Transverse colon (tissue), 4 donors: ENCODE measurements at regions not wholly inside any gene's neighbourhood (a gene's known extent, or its start where the extent isn't known, plus 50 kb on each side); places are given as distances from the start of the nearest gene placed in this dataset.

ENCODE experiments used
- DNase-seq: peaks from one replicate; pipeline ENCODE4 v3.0.0-alpha.2; 2019
- H3K27ac ChIP-seq, 4 donors: fragments of 200-600 bp; sonication (generic); 2 replicates each; pipeline ENCODE4 v1.5.1; 2016 to 2018; ENCODE audit warnings: inconsistent platforms in 4 of 4
- H3K27me3 ChIP-seq: fragments of 200-600 bp; sonication (generic); 2 replicates; pipeline ENCODE4 v1.5.1; 2017; ENCODE audit warnings: inconsistent platforms
- H3K36me3 ChIP-seq, 4 donors: fragments of 200-600 bp; sonication (generic); 2 replicates each; pipeline ENCODE4 v1.5.1; 2017 to 2019; ENCODE audit warnings: inconsistent platforms in 4 of 4
- H3K4me1 ChIP-seq, 4 donors: fragments of 200-600 bp; sonication (generic); 2 replicates each; pipeline ENCODE4 v1.5.1; 2017 to 2020; ENCODE audit warnings: inconsistent platforms in 4 of 4
- H3K4me3 ChIP-seq, 4 donors: fragments of 200-600 bp; sonication (generic); 1 replicate in 1 of 4; 2 replicates in 3 of 4; pipeline versions ENCODE4 v1.5.1 to v1.6.1; 2017 to 2019; ENCODE audit warnings: inconsistent platforms in 4 of 4
- H3K9me3 ChIP-seq, 2 donors: fragments of 200-600 bp; sonication (generic); 2 replicates each; pipeline ENCODE4 v1.5.1; 2017 to 2019; ENCODE audit warnings: inconsistent platforms in 2 of 2
- EP300 ChIP-seq: sonication (generic); formaldehyde crosslinking; IDR thresholded peaks from one replicate; pipeline ENCODE4 v1.6.1; 2017; ENCODE audit warnings: antibody characterized with exemption, low read depth
- POLR2A ChIP-seq: fragments of 450-650 bp; IDR thresholded peaks from one replicate; pipeline ENCODE4 v1.6.1; 2016; ENCODE audit warnings: antibody characterized with exemption, mild to moderate bottlenecking, moderate library complexity
- POLR2AphosphoS5 ChIP-seq, 3 donors: sonication (generic); formaldehyde crosslinking; IDR thresholded peaks; one replicate each; pipeline ENCODE4 v1.6.1; 2016; ENCODE audit warnings: antibody characterized with exemption in 3 of 3
- WGBS, 2 donors: methylation state at CpG; one replicate each; pipeline ENCODE4 v1.1.5; 2018; ENCODE audit warnings: low coverage in 1 of 2; 5-methylcytosine and 5-hydroxymethylcytosine counted together
- in situ Hi-C, 4 donors: fragments of 200-750 bp; cut with MboI; loops; one replicate each; pipeline versions ENCODE4 v1.15.0 to v1.15.1; 2017; ENCODE audit warnings: low sequenced_read_pairs in 3 of 4, low pct_ligation_motif_present in 1 of 4, low pct_unique_long_range_greater_than_20kb in 1 of 4
- intact Hi-C: fragments of 100-400 bp; cut with DNase I; formaldehyde crosslinking; loops from one replicate; pipeline ENCODE4 v1.15.1; 2023; ENCODE audit warnings: low total_unique reads
- TF ChIP-seq, protein P1 (sequence below), 5 experiments: fragments of 200-600 bp in 3 of 5; fragments of 450-650 bp in 2 of 5; sonication (generic) in 3 of 5; IDR thresholded peaks; 1 replicate in 2 of 5; 2 replicates in 3 of 5; pipeline ENCODE4 v1.5.1; 2016 to 2017; ENCODE audit warnings: antibody characterized with exemption in 5 of 5, inconsistent platforms in 3 of 5, mild to moderate bottlenecking in 2 of 5, moderate library complexity in 1 of 5

GRCh38 chr1:219381396-219381795 lies 207.7 kb downstream of the LYPLAL1 start:
- no peak overlapping the region for H3K27ac ChIP-seq
- no peak for TF ChIP-seq POLR2A
- TF ChIP-seq POLR2AphosphoS5 (IDR thresholded peaks at IDR 0.05), result no peak
- TF ChIP-seq, protein P1, sequence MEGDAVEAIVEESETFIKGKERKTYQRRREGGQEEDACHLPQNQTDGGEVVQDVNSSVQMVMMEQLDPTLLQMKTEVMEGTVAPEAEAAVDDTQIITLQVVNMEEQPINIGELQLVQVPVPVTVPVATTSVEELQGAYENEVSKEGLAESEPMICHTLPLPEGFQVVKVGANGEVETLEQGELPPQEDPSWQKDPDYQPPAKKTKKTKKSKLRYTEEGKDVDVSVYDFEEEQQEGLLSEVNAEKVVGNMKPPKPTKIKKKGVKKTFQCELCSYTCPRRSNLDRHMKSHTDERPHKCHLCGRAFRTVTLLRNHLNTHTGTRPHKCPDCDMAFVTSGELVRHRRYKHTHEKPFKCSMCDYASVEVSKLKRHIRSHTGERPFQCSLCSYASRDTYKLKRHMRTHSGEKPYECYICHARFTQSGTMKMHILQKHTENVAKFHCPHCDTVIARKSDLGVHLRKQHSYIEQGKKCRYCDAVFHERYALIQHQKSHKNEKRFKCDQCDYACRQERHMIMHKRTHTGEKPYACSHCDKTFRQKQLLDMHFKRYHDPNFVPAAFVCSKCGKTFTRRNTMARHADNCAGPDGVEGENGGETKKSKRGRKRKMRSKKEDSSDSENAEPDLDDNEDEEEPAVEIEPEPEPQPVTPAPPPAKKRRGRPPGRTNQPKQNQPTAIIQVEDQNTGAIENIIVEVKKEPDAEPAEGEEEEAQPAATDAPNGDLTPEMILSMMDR (IDR thresholded peaks at IDR 0.05), result no peak
- no peak for TF ChIP-seq EP300
- H3K27me3 ChIP-seq, result no peaks in the 10 kb centered on the region
- DNase-seq, result no peak
- H3K4me1 ChIP-seq, result no peaks in the 10 kb centered on the region
- in situ Hi-C loops, result loop anchor here in 1 of 4 donors (25.0 kb wide), 1 partner anchor 1044 kb away; the partner anchor contains the start of gene TGFB2
- H3K4me3 ChIP-seq, result no peak overlapping the region
- no peaks in the 10 kb centered on the region for H3K9me3 ChIP-seq
- intact Hi-C loops, result no loop called here
- H3K36me3 ChIP-seq, result no peaks in the 10 kb centered on the region
- 80 to 94% methylated on average over 1 of the region's 1 CpG for whole genome bisulfite sequencing, 2 donors

- 76 to 81% methylated on average over 5 of the region's 5 CpGs for WGBS, 2 donors
- H3K36me3 ChIP-seq, result no peaks in the 10 kb centered on the region
- intact Hi-C loops, result no loop called here
- no peaks in the 10 kb centered on the region for H3K27me3 ChIP-seq
- no peaks in the 10 kb centered on the region for H3K9me3 ChIP-seq
- no peak overlapping the region for H3K4me3 ChIP-seq
- no peak for DNase-seq
- in situ Hi-C loops, result loop anchor here in 1 of 4 donors (25.0 kb wide), 1 partner anchor 1043 kb away; the partner anchor contains the start of gene TGFB2
- H3K27ac ChIP-seq, result no peak overlapping the region
- TF ChIP-seq EP300, result no peak
- H3K4me1 ChIP-seq, result no peaks in the 10 kb centered on the region
Measured at GRCh38 chr1:219380463-219380862, 206.8 kb downstream of the LYPLAL1 start.

- intact Hi-C loops (no loop called here), in situ Hi-C loops (loop anchor here in 1 of 4 donors (25.0 kb wide), 1 partner anchor 1042 kb away; the partner anchor contains the start of gene TGFB2)
- no peak for DNase-seq
- no peak overlapping the region for H3K27ac ChIP-seq
- no peaks in the 10 kb centered on the region for H3K9me3 ChIP-seq
- H3K36me3 ChIP-seq, result no peaks in the 10 kb centered on the region
- no peaks in the 10 kb centered on the region for H3K27me3 ChIP-seq
- H3K4me3 ChIP-seq, result no peak overlapping the region
- WGBS, 2 donors, result 53% methylated on average over 2 of the region's 2 CpGs; no CpG with 5 or more reads in 1 of the 2 donors
- TF ChIP-seq EP300 (no peak), POLR2AphosphoS5 (IDR thresholded peaks at IDR 0.05) (no peak), POLR2A (no peak)
- TF ChIP-seq, protein P1 (IDR thresholded peaks at IDR 0.05), result no peak
- no peaks in the 10 kb centered on the region for H3K4me1 ChIP-seq
Measured at GRCh38 chr1:219379691-219380090, 206.0 kb downstream of the LYPLAL1 start.

DNA sequence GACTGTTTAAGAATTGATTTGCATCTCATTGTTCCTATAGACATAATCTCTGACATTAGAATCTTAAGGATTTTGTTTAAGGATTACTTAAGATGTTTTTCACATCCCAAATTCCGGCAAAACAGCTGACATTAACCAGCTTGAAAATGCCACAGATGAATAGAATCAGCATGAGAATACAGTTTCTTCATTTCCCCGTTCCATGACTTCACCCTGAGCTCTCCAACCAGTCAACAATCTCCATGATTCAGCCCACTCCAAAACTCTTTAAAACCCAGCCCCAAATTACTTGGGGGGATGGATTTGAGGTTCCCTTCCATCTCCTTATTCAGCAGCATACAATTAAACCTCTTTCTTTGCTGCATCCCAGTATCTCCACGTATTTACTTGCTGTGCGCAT lies 201.0 kb downstream of the LYPLAL1 start:
- DNase-seq, result no peak
- in situ Hi-C loops (loop anchor here in 1 of 4 donors (25.0 kb wide), 1 partner anchor 1037 kb away; the partner anchor contains the start of gene TGFB2), intact Hi-C loops (no loop called here)
- H3K4me3 ChIP-seq, result no peak overlapping the region
- no peaks in the 10 kb centered on the region for H3K27me3 ChIP-seq
- no peaks in the 10 kb centered on the region for H3K9me3 ChIP-seq
- no peak overlapping the region for H3K27ac ChIP-seq
- no peaks in the 10 kb centered on the region for H3K36me3 ChIP-seq
- TF ChIP-seq POLR2A (no peak), EP300 (no peak), POLR2AphosphoS5 (IDR thresholded peaks at IDR 0.05) (no peak)
- TF ChIP-seq, protein P1 (IDR thresholded peaks at IDR 0.05), result no peak
- no peaks in the 10 kb centered on the region for H3K4me1 ChIP-seq
- WGBS, 2 donors, result 55 to 66% methylated on average over 4 of the region's 4 CpGs

DNA sequence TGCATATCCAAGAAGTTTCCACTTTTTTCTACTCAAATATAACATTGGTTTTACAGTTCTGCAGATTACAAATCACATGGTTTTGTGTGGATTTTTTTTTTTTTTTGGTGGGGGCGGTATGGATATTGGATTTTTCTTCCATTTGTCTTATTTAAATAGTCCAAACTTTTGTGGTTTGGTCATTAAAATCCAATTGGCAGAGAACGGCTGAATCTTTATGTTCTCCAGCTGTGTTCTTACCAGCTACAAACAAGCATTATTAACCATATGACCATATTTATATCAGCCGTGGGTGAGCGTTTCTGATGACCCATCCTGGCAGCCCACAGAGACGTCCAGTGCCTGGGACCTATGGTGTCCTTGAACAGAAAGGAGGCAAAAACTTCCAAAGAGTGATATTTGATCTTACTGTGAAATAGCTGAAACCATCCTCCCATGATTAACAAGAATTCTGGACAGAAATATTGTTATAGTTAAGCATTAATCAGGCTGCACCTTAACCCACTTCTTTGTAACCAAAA lies 200.4 kb downstream of the LYPLAL1 start:
- 70 to 86% methylated on average over 5 of the region's 5 CpGs for WGBS, 2 donors

More for the DNA sequence above, 200.4 kb downstream of the LYPLAL1 start:
- Histone ChIP-seq H3K4me3 (no peak overlapping the region), H3K9me3 (no peaks in the 10 kb centered on the region), H3K27ac (no peak overlapping the region), H3K27me3 (no peaks in the 10 kb centered on the region), H3K4me1 (no peaks in the 10 kb centered on the region), H3K36me3 (no peaks in the 10 kb centered on the region)
- DNase-seq, result no peak
- in situ Hi-C loops (no loop called here), intact Hi-C loops (no loop called here)
- TF ChIP-seq POLR2A (no peak), POLR2AphosphoS5 (IDR thresholded peaks at IDR 0.05) (no peak), EP300 (no peak)
- TF ChIP-seq, protein P1 (IDR thresholded peaks at IDR 0.05), result no peak
